Lung (tissue), 11 donors: ENCODE measurements at regions not wholly inside any gene's neighbourhood (a gene's known extent, or its start where the extent isn't known, plus 50 kb on each side); places are given as distances from the start of the nearest gene placed in this dataset.
"Not testable (repeated sequence)": the region's sequence is repeated elsewhere in the genome, so short reads cannot be mapped to it uniquely, and the experiment has no call there.

Source experiments
- ATAC-seq: fragments of 200-7000 bp; cut with Tn5 transposase; one replicate; pipeline ENCODE4 v1.9.1; 2020; ENCODE audit warnings: moderate number of reproducible peaks; ENCODE audit not compliant: insufficient read depth, low FRiP score
- DNase-seq, 3 donors: peaks; one replicate each; pipeline ENCODE4 v3.0.0-alpha.2; 2013 to 2017
- H3K27ac ChIP-seq, 2 donors: one replicate each; pipeline ENCODE4 v1.5.1; 2013; ENCODE audit warnings: mild to moderate bottlenecking in 2 of 2, moderate library complexity in 2 of 2, control low read depth in 1 of 2, inconsistent platforms in 1 of 2, low read depth in 1 of 2, low read length in 1 of 2
- H3K27me3 ChIP-seq, 3 donors: one replicate each; pipeline ENCODE4 v1.5.1; 2013; ENCODE audit warnings: low read length in 2 of 3; ENCODE audit not compliant: control insufficient read depth in 3 of 3, insufficient read depth in 3 of 3
- H3K36me3 ChIP-seq, 4 donors: one replicate each; pipeline ENCODE4 v1.5.1; 2013; ENCODE audit warnings: low read length in 4 of 4, mild to moderate bottlenecking in 1 of 4, moderate library complexity in 1 of 4; ENCODE audit not compliant: control insufficient read depth in 4 of 4, insufficient read depth in 4 of 4
- H3K4me1 ChIP-seq, 5 donors: one replicate each; pipeline ENCODE4 v1.5.1; 2013; ENCODE audit warnings: low read length in 5 of 5, mild to moderate bottlenecking in 2 of 5, moderate library complexity in 1 of 5; ENCODE audit not compliant: control insufficient read depth in 5 of 5, insufficient read depth in 5 of 5
- H3K4me3 ChIP-seq: one replicate; pipeline ENCODE4 v1.5.1; 2013; ENCODE audit warnings: mild to moderate bottlenecking, control low read depth, moderate library complexity
- H3K9ac ChIP-seq, 2 donors: one replicate each; pipeline ENCODE4 v1.5.1; 2013; ENCODE audit warnings: low read length in 2 of 2, control low read depth in 1 of 2; ENCODE audit not compliant: insufficient read depth in 1 of 2
- H3K9me3 ChIP-seq, 4 donors: one replicate each; pipeline ENCODE4 v1.5.1; 2013; ENCODE audit warnings: low read length in 3 of 4, mild to moderate bottlenecking in 1 of 4, moderate library complexity in 1 of 4; ENCODE audit not compliant: control insufficient read depth in 4 of 4, insufficient read depth in 3 of 4
- CTCF ChIP-seq: IDR thresholded peaks from 2 replicates; pipeline ENCODE4 v1.5.1; 2012; ENCODE audit warnings: mild to moderate bottlenecking; ENCODE audit errors: control extremely low read depth, extremely low read depth
- WGBS, 2 donors: extraction: QIAGEN DNeasy Blood & Tissue Kit; methylation state at CpG; one replicate each; pipeline ENCODE4 v1.1.7; 2013; 5-methylcytosine and 5-hydroxymethylcytosine counted together
- donor health status: control.
- donor health status: control.
- donor health status: Bipolar disorder and iron deficiency.
- donor health status: healthy.
- donor health status: DM: yes; HTN: yes; CAD: no.

DNA sequence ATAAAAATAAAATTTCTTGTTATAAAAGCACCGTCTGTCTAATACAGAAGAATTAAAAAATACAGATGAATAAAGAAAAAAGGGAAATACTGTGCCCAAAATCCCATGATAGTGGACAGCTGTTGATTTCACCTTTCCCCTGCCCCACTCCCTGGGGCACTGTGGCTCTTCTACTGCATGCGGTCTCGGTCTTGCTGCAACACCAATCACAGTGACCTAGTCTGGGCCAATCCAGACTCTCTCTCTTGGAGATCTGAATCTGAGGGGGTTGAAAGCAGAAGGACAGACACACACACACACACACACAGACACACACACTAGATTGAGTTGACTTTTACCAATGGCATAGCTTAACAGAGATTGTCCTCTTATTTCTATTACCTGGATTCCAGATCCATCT is 70.5 kb upstream of the FYN start:
- no peaks in the 10 kb centered on the region for H3K36me3 ChIP-seq
- H3K9me3 ChIP-seq = peaks cover 0 to 2% (median 0%) of the 10 kb centered on the region in 4 donors
- ATAC-seq (no peak), DNase-seq (no peak)
- no peak overlapping the region for H3K9ac ChIP-seq
- 76 to 91% methylated on average over 3 of the region's 3 CpGs for WGBS, 2 donors
- H3K27ac ChIP-seq = no peak overlapping the region
- H3K27me3 ChIP-seq = peaks cover 0 to 2% (median 0%) of the 10 kb centered on the region in 3 donors
- no peaks in the 10 kb centered on the region for H3K4me1 ChIP-seq
- TF ChIP-seq CTCF = no peak
- no peak overlapping the region for H3K4me3 ChIP-seq

GRCh38 chr6:111944541-111944940 is 71.3 kb upstream of the FYN start:
- 78 to 87% methylated on average over 2 of the region's 2 CpGs for WGBS, 2 donors

GRCh38 chr6:111949546-111949945 is 76.3 kb upstream of the FYN start:
- H3K4me1 ChIP-seq = peaks cover 0 to 23% (median 3%) of the 10 kb centered on the region in 5 donors
- H3K9ac ChIP-seq = no peak overlapping the region
- H3K9me3 ChIP-seq = no peaks in the 10 kb centered on the region
- H3K27me3 ChIP-seq = peaks cover 0 to 4% (median 0%) of the 10 kb centered on the region in 3 donors
- H3K4me3 ChIP-seq = no peak overlapping the region
- H3K36me3 ChIP-seq = no peaks in the 10 kb centered on the region
- no peak for DNase-seq
- H3K27ac ChIP-seq = no peak overlapping the region
- TF ChIP-seq CTCF = no peak
- ATAC-seq = no peak
- 90 to 95% methylated on average over 3 of the region's 3 CpGs for WGBS, 2 donors

More at GRCh38 chr6:111944541-111944940, 71.3 kb upstream of the FYN start:
- Histone ChIP-seq H3K27ac (no peak overlapping the region), H3K36me3 (no peaks in the 10 kb centered on the region), H3K4me3 (no peak overlapping the region), H3K27me3 (peaks cover 0 to 2% (median 0%) of the 10 kb centered on the region in 3 donors), H3K9me3 (peaks cover 0 to 2% (median 0%) of the 10 kb centered on the region in 4 donors), H3K4me1 (no peaks in the 10 kb centered on the region), H3K9ac (no peak overlapping the region)
- ATAC-seq = no peak
- no peak for TF ChIP-seq CTCF
- no peak for DNase-seq

DNA sequence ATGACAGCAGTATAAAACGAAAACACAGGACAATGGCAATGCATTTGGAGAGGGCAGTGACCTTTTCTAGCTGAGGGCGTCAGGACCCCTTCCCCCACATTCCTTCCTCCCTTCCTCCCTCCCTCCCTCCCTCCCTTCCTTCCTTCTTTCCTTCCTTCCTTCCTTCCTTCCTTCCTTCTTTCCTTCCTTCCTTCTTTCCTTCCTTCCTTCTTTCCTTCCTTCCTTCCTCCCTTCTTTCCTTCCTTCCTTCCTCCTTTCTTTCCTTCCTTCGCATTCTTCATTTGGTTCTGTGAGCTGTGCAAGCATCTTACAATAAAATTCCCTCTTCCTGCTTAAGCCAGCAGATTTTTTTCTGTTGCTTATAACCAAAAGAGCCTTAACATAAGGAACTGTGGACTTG is 76.7 kb upstream of the FYN start:
- not testable (repeated sequence) for H3K27me3 ChIP-seq, H3K36me3 ChIP-seq, ATAC-seq, H3K27ac ChIP-seq, DNase-seq, H3K4me3 ChIP-seq, H3K9me3 ChIP-seq, H3K9ac ChIP-seq
- 81 to 85% methylated on average over 3 of the region's 3 CpGs for WGBS, 2 donors
- peaks cover 0 to 23% (median 3%) of the 10 kb centered on the region in 5 donors for H3K4me1 ChIP-seq
